Panc1 (cell line): ENCODE measurements at regions not wholly inside any gene's neighbourhood (a gene's known extent, or its start where the extent isn't known, plus 50 kb on each side); places are given as distances from the start of the nearest gene placed in this dataset.

Source experiments
- CTCF ChIP-seq: fragments of 450-650 bp; IDR thresholded peaks from 2 replicates; pipeline ENCODE4 v1.5.1; 2017; ENCODE audit warnings: mild to moderate bottlenecking
- POLR2AphosphoS5 ChIP-seq: IDR thresholded peaks from 2 replicates; pipeline ENCODE4 v1.6.1; 2012; ENCODE audit warnings: mild to moderate bottlenecking, low read depth, low read length, moderate library complexity
- TCF7L2 ChIP-seq: IDR thresholded peaks from 2 replicates; pipeline ENCODE4 v1.6.1; 2011; ENCODE audit warnings: mild to moderate bottlenecking, low read depth, low read length, inconsistent platforms

GRCh38 chr6:139839506-139840156, 465.2 kb upstream of the CITED2 start:
- TF ChIP-seq POLR2AphosphoS5: no peak
- no peak for TF ChIP-seq CTCF
- TF ChIP-seq TCF7L2: no peak
